SK-N-SH (cell line): ENCODE measurements at regions not wholly inside any gene's neighbourhood (a gene's known extent, or its start where the extent isn't known, plus 50 kb on each side); places are given as distances from the start of the nearest gene placed in this dataset.

Experiments
- CTCF ChIA-PET: fragments of 300-600, 350-600 bp; formaldehyde crosslinking; extraction: SDS; loops from one replicate; lab custom pipeline; 2021; lab: Yijun Ruan, JAX
- POLR2A ChIA-PET: fragments of 350-600 bp; sonication (Branson Sonifier 250); formaldehyde crosslinking; extraction: SDS; loops from one replicate; lab custom pipeline; 2020; ENCODE audit warnings: antibody characterized with exemption, inconsistent platforms; lab: Yijun Ruan, JAX
- DNase-seq: peaks from one replicate; pipeline ENCODE4 v3.0.0; 2012
- H2AFZ ChIP-seq: fragments of 200-600 bp; sonication (generic); 2 replicates; pipeline ENCODE4 v1.8.1; 2016; ENCODE audit warnings: antibody characterized with exemption, mild to moderate bottlenecking, low read depth
- H3F3A ChIP-seq: fragments of 200-600 bp; sonication (generic); replicated peaks from 2 replicates; pipeline ENCODE3; 2016; ENCODE audit warnings: antibody characterized with exemption, mild to moderate bottlenecking; ENCODE audit not compliant: insufficient read depth
- H3K27ac ChIP-seq, 2 experiments: fragments of 200-500 bp in 1 of 2; fragments of 200-600 bp in 1 of 2; sonication (Bioruptor generic) in 1 of 2; sonication (generic), shearing (Covaris generic) in 1 of 2; 2 replicates each; pipeline versions ENCODE4 v1.5.1 to v1.6.1; 2014 to 2016; ENCODE audit warnings: low read depth in 2 of 2, inconsistent platforms in 1 of 2, low read length in 1 of 2, mild to moderate bottlenecking in 1 of 2, mixed read lengths in 1 of 2
- H3K27me3 ChIP-seq: fragments of 200-600 bp; sonication (generic), shearing (Covaris generic); 2 replicates; pipeline ENCODE4 v1.6.1; 2016; ENCODE audit warnings: mixed run types; ENCODE audit not compliant: insufficient read depth
- H3K36me3 ChIP-seq, 2 experiments: fragments of 200-500 bp in 1 of 2; fragments of 200-600 bp in 1 of 2; sonication (Bioruptor generic) in 1 of 2; sonication (generic) in 1 of 2; replicated peaks in 1 of 2; 2 replicates each; pipeline versions ENCODE3 to v1.5.1; 2014 to 2016; ENCODE audit warnings: low read length in 1 of 2, mild to moderate bottlenecking in 1 of 2; ENCODE audit not compliant: insufficient read depth in 2 of 2, control insufficient read depth in 1 of 2
- H3K4me1 ChIP-seq, 2 experiments: fragments of 200-500 bp in 1 of 2; fragments of 200-600 bp in 1 of 2; sonication (Bioruptor generic) in 1 of 2; sonication (generic), shearing (Covaris generic) in 1 of 2; 2 replicates each; pipeline versions ENCODE4 v1.5.1 to v1.6.1; 2014 to 2016; ENCODE audit warnings: low read depth in 1 of 2, low read length in 1 of 2, mixed run types in 1 of 2; ENCODE audit not compliant: insufficient read depth in 2 of 2, control insufficient read depth in 1 of 2
- H3K4me2 ChIP-seq: fragments of 200-600 bp; sonication (generic), shearing (Covaris generic); 2 replicates; pipeline ENCODE4 v1.6.1; 2017; ENCODE audit warnings: mixed run types
- H3K4me3 ChIP-seq, 2 experiments: fragments of 200-500 bp in 1 of 2; fragments of 200-600 bp in 1 of 2; sonication (Bioruptor generic) in 1 of 2; sonication (generic), shearing (Covaris generic) in 1 of 2; 2 replicates each; pipeline versions ENCODE4 v1.5.1 to v1.8.1; 2014 to 2016; ENCODE audit warnings: low read depth in 2 of 2, inconsistent platforms in 1 of 2, low read length in 1 of 2, mild to moderate bottlenecking in 1 of 2, mixed read lengths in 1 of 2, moderate library complexity in 1 of 2
- H3K79me2 ChIP-seq: fragments of 200-600 bp; sonication (generic); 2 replicates; pipeline ENCODE4 v1.8.1; 2017; ENCODE audit warnings: mild to moderate bottlenecking; ENCODE audit not compliant: insufficient read depth
- H3K9ac ChIP-seq: fragments of 200-600 bp; sonication (generic); 2 replicates; pipeline ENCODE4 v1.6.1; 2017; ENCODE audit warnings: mixed run types
- H3K9me2 ChIP-seq: fragments of 200-600 bp; sonication (generic); 2 replicates; pipeline ENCODE4 v1.6.1; 2017; ENCODE audit warnings: mixed run types
- H3K9me3 ChIP-seq: fragments of 200-600 bp; sonication (generic); 2 replicates; pipeline ENCODE4 v1.6.1; 2017; ENCODE audit warnings: mixed run types, mild to moderate bottlenecking, moderate library complexity
- H4K20me1 ChIP-seq: fragments of 200-600 bp; sonication (generic); 2 replicates; pipeline ENCODE4 v1.6.1; 2017; ENCODE audit warnings: mild to moderate bottlenecking, mixed run types; ENCODE audit not compliant: insufficient read depth
- CHD2 ChIP-seq: fragments of 150-350 bp; IDR thresholded peaks from 2 replicates; pipeline ENCODE4 v1.6.1; 2018; ENCODE audit warnings: low read length; ENCODE audit not compliant: partially characterized antibody
- EP300 ChIP-seq, 2 experiments: IDR thresholded peaks; 2 replicates each; pipeline versions ENCODE4 v1.4.0 to v1.6.1; 2012; ENCODE audit warnings: borderline replicate concordance in 1 of 2, low read depth in 1 of 2, low read length in 1 of 2
- EZH2phosphoT487 ChIP-seq: fragments of 200-600 bp; sonication (generic); IDR thresholded peaks from 2 replicates; pipeline ENCODE4 v1.6.1; 2017; ENCODE audit warnings: low read depth, mixed run types, mild to moderate bottlenecking, antibody characterized with exemption, moderate library complexity, borderline replicate concordance
- FOSL2 ChIP-seq: IDR thresholded peaks from 2 replicates; pipeline ENCODE4 v1.4.0; 2012; ENCODE audit warnings: low read depth, mild to moderate bottlenecking, moderate library complexity, borderline replicate concordance
- FOXJ3 ChIP-seq: sonication (generic); formaldehyde crosslinking; IDR thresholded peaks from 2 replicates; pipeline ENCODE4 v1.5.1; 2020; ENCODE audit warnings: mild to moderate bottlenecking, missing genetic modification reagents
- FOXM1 ChIP-seq: IDR thresholded peaks from 2 replicates; pipeline ENCODE4 v1.4.0; 2012; ENCODE audit warnings: low read depth, mild to moderate bottlenecking
- MXI1 ChIP-seq: IDR thresholded peaks from 2 replicates; pipeline ENCODE4 v1.6.1; 2012; ENCODE audit warnings: mild to moderate bottlenecking, low read depth, low read length, improper control_type of control experiment
- NFIC ChIP-seq: IDR thresholded peaks from 2 replicates; pipeline ENCODE4 v1.4.0; 2012; ENCODE audit warnings: borderline replicate concordance
- RAD21 ChIP-seq: IDR thresholded peaks from 2 replicates; pipeline ENCODE4 v1.6.1; 2012; ENCODE audit warnings: mild to moderate bottlenecking, low read length
- SMC3 ChIP-seq: IDR thresholded peaks from 2 replicates; pipeline ENCODE4 v1.6.1; 2012; ENCODE audit warnings: low read depth, low read length, improper control_type of control experiment
- TCF12 ChIP-seq: IDR thresholded peaks from 2 replicates; pipeline ENCODE4 v1.4.0; 2012
- USF1 ChIP-seq: IDR thresholded peaks from 2 replicates; pipeline ENCODE4 v1.4.0; 2012; ENCODE audit warnings: low read depth, borderline replicate concordance
- YY1 ChIP-seq: IDR thresholded peaks from 2 replicates; pipeline ENCODE4 v1.4.0; 2012; ENCODE audit warnings: low read depth, mild to moderate bottlenecking
- WGBS: methylation state at CpG from one replicate; pipeline ENCODE4 v1.1.6; 2017; ENCODE audit warnings: low lambda C conversion rate; 5-methylcytosine and 5-hydroxymethylcytosine counted together
- TF ChIP-seq, protein P1 (sequence below): fragments of 150-350 bp; IDR thresholded peaks from 2 replicates; pipeline ENCODE4 v1.6.1; 2017; ENCODE audit warnings: antibody characterized with exemption, low read length, low read depth, borderline replicate concordance

DNA sequence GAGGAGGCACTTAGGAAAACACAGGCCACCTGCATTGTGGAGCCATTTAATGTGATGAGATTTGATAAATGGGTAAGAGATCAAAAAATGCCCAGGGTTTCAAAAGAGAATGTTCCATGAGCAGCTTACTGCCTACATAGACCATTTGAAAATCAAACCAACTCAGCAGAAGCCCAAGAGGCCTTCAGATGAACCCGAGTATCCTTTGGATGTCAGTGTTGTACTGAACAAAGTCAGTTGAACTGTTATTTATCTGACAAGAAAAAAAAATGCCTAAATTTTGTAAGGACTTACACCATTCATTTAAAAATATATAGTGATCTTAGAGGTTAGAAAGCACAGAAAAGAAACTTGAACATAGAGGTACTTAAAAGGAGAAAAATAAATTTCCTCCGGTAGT lies 381.7 kb downstream of the ZFHX3 start:
- Histone ChIP-seq H3K9ac (no peak overlapping the region), H3K4me2 (no peak overlapping the region; the same call in 1 of the 2 replicates), H3K9me3 (no peaks in the 10 kb centered on the region), H3F3A (no peaks in the 10 kb centered on the region), H2AFZ (0 out of 2 replicates have a peak overlapping the region, but pooled peaks have one; percentile 95), H3K9me2 (no peaks in the 10 kb centered on the region), H3K4me3 (no peak overlapping the region), H3K36me3 (peaks cover 0 to 12% of the 10 kb centered on the region in 2 experiments), H3K27me3 (no peaks in the 10 kb centered on the region), H3K4me1 (peaks cover 0 to 4% of the 10 kb centered on the region in 2 experiments; a peak in 1 of 4 replicates), H3K27ac (no peak overlapping the region), H3K79me2 (peaks cover 14% of the 10 kb centered on the region), H4K20me1 (no peaks in the 10 kb centered on the region)
- no peak for DNase-seq
- ChIA-PET CTCF (interaction anchor here (2.0 to 3.5 kb wide), 2 partner anchors 166 to 471 kb away, joined by 5 to 13 read pairs; no protein-coding TSS in a partner anchor), POLR2A (no interaction called here)
- TF ChIP-seq RAD21 = peak; percentile 41; the same call in 1 of the 2 replicates
- TF ChIP-seq EZH2phosphoT487 = no peak
- TF ChIP-seq FOXJ3 (CRISPR knock-in tag) = no peak
- TF ChIP-seq YY1 = no peak
- 93% methylated on average over 2 of the region's 2 CpGs for WGBS

DNA sequence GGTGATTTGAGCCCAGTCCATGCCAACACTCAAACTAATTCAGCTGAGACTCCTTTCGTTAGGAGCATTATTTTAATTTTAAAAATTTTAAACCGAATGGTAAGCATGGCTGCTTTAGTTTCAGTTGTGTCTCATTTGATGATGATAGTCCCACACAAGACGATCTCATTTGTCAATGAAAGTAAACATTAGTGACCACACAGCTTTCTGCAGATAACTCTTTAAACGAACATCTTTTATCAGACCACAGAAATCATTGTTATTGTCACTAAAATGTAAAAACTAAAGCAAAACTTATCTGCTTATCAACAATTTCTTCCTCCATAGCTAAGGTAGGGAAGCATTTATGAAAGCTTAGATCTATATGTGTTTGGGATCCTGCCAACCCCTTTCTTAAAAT lies 382.2 kb downstream of the ZFHX3 start:
- no peaks in the 10 kb centered on the region for H4K20me1 ChIP-seq
- DNase-seq = no peak
- peak overlapping the region; percentile 73 for H3K4me2 ChIP-seq
- ChIA-PET CTCF (interaction anchor here (2.0 to 3.5 kb wide), 2 partner anchors 167 to 470 kb away, joined by 5 to 13 read pairs; no protein-coding TSS in a partner anchor), POLR2A (no interaction called here)
- WGBS = 8% methylated on average over 4 of the region's 4 CpGs
- peaks cover 0 to 7% of the 10 kb centered on the region in 2 experiments for H3K36me3 ChIP-seq
- no peaks in the 10 kb centered on the region for H3K27me3 ChIP-seq
- no peaks in the 10 kb centered on the region for H3K9me2 ChIP-seq
- H3K9me3 ChIP-seq = no peaks in the 10 kb centered on the region
- no peaks in the 10 kb centered on the region for H3F3A ChIP-seq
- H3K27ac ChIP-seq = no peak overlapping the region
- H3K4me1 ChIP-seq = peaks cover 0 to 4% of the 10 kb centered on the region in 2 experiments; a peak in 1 of 4 replicates
- H2AFZ ChIP-seq = peak overlapping the region; percentile 95
- H3K4me3 ChIP-seq = peak overlapping the region; percentile 79 to 94
- H3K79me2 ChIP-seq = peaks cover 15% of the 10 kb centered on the region
- no peak for TF ChIP-seq TCF12
- no peak for TF ChIP-seq EP300 (IDR thresholded peaks at IDR 0.05; ENCODE audit: borderline replicate concordance in 1 of 2, low read depth in 1 of 2, low read length in 1 of 2)
- no peak for TF ChIP-seq USF1
- no peak for TF ChIP-seq RAD21
- no peak for TF ChIP-seq CHD2
- no peak for TF ChIP-seq SMC3
- no peak for TF ChIP-seq FOSL2
- TF ChIP-seq, protein P1, sequence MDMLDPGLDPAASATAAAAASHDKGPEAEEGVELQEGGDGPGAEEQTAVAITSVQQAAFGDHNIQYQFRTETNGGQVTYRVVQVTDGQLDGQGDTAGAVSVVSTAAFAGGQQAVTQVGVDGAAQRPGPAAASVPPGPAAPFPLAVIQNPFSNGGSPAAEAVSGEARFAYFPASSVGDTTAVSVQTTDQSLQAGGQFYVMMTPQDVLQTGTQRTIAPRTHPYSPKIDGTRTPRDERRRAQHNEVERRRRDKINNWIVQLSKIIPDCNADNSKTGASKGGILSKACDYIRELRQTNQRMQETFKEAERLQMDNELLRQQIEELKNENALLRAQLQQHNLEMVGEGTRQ = no peak
- no peak for TF ChIP-seq EZH2phosphoT487
- no peak for TF ChIP-seq MXI1
- no peak for TF ChIP-seq FOXM1
- no peak for TF ChIP-seq NFIC
- H3K9ac ChIP-seq = peak overlapping the region; percentile 66
